Heart left ventricle (tissue), 16 donors: ENCODE measurements at regions not wholly inside any gene's neighbourhood (a gene's known extent, or its start where the extent isn't known, plus 50 kb on each side); places are given as distances from the start of the nearest gene placed in this dataset.
A peak's percentile ranks its signal among the peaks of the same experiment; 100 is the strongest.

Experiments
- ATAC-seq, 4 donors: fragments of 200-7000 bp; cut with Tn5 transposase; one replicate each; pipeline ENCODE4 v1.9.1; 2020 to 2022; ENCODE audit warnings: moderate library complexity in 4 of 4, mild to moderate bottlenecking in 3 of 4, moderate number of reproducible peaks in 1 of 4
- DNase-seq, 5 donors: peaks; one replicate each; pipeline ENCODE4 v3.0.0-alpha.2; 2020
- H3K27ac ChIP-seq, 12 donors: fragments of 200-600 bp; sonication (generic) in 4 of 12; one replicate each; pipeline versions ENCODE4 v1.5.0 to v1.8.0; 2016 to 2022; ENCODE audit warnings: mild to moderate bottlenecking in 2 of 12
- H3K27me3 ChIP-seq, 9 donors: fragments of 200-600 bp; sonication (generic) in 2 of 9; one replicate each; pipeline versions ENCODE4 v1.5.1 to v1.8.0; 2016 to 2022; ENCODE audit warnings: mild to moderate bottlenecking in 3 of 9
- H3K36me3 ChIP-seq, 9 donors: fragments of 200-600 bp; sonication (generic) in 2 of 9; one replicate each; pipeline versions ENCODE4 v1.5.0 to v1.8.0; 2018 to 2022; ENCODE audit warnings: mild to moderate bottlenecking in 2 of 9
- H3K4me1 ChIP-seq, 12 donors: fragments of 200-600 bp; sonication (generic) in 4 of 12; one replicate each; pipeline versions ENCODE4 v1.5.0 to v1.8.0; 2016 to 2022; ENCODE audit warnings: mild to moderate bottlenecking in 3 of 12
- H3K4me3 ChIP-seq, 12 donors: fragments of 200-600 bp; sonication (generic) in 4 of 12; one replicate each; pipeline versions ENCODE4 v1.5.0 to v1.8.0; 2017 to 2022; ENCODE audit warnings: mild to moderate bottlenecking in 9 of 12, moderate library complexity in 4 of 12
- H3K9me3 ChIP-seq, 12 donors: fragments of 200-600 bp; sonication (generic) in 4 of 12; one replicate each; pipeline versions ENCODE4 v1.5.0 to v1.8.0; 2016 to 2022; ENCODE audit warnings: mild to moderate bottlenecking in 1 of 12
- POLR2A ChIP-seq, 2 donors: fragments of 450-650 bp; IDR thresholded peaks; one replicate each; pipeline ENCODE4 v1.6.1; 2017; ENCODE audit warnings: antibody characterized with exemption in 2 of 2, mild to moderate bottlenecking in 2 of 2, moderate library complexity in 2 of 2
- WGBS, 4 donors: extraction: QIAGEN DNeasy Blood & Tissue Kit in 2 of 4; methylation state at CpG; one replicate each; pipeline versions ENCODE4 v1.1.5 to v1.1.7; 2013 to 2018; 5-methylcytosine and 5-hydroxymethylcytosine counted together
- intact Hi-C, 10 donors: fragments of 100-400 bp; cut with DNase I; formaldehyde crosslinking; loops; one replicate each; pipeline versions ENCODE4 v1.11.1 to v1.14.2; 2022
- TF ChIP-seq, protein P1 (sequence below), 12 donors: fragments of 200-600 bp; sonication (generic) in 4 of 12; IDR thresholded peaks; one replicate each; pipeline versions ENCODE4 v1.5.0 to v1.8.0; 2018 to 2022; ENCODE audit warnings: antibody characterized with exemption in 12 of 12, mild to moderate bottlenecking in 5 of 12
- donor health status: ischemic (EF 13 %, LVEDD 7.1; RV severe dilation, severe dysfunction).
- donor health status: healthy with polysubstance abuse.
- donor health status: DM: no; HTN: yes; CAD: no.
- donor health status: DM: no; HTN: no; CAD: no.
- donor health status: ischemic (EF 25% LVEDD 6.9; RV normal size, moderate dysfunction).
- donor health status: ischemic (EF 25% LVEDD 5.7; RV mildly dilated, moderate dysfunction).
- donor health status: healthy.
- donor health status: DM: yes; HTN: yes; CAD: no.
- donor health status: ischemic (EF 35%, LVEDD 5.7; RV mildly dilated, moderate dysfunction).
- donor health status: nonischemic (EF 11% LVEDD 7.7; RV severe dilation, severe dysfunction).
- donor health status: DM: yes; HTN: yes; CAD: no.
- donor health status: PGD.
- donor health status: ischemic (EF 29% LVEDD 5.4; RV normal size, mild dysfunction).
- donor health status: nonischemic (EF 23%, LVEDD 6.1; RV moderate dilation, normal function).

- DNase-seq (peak in 3 of 5 donors; percentile 31 to 46 (median 33)), ATAC-seq (peak; percentile 51 to 98 (median 90))
- peak overlapping the region in 11 of 12 donors; percentile 31 to 77 (median 65) for H3K27ac ChIP-seq
- WGBS, 4 donors: 39 to 49% (median 44%) methylated on average over 8 of the region's 8 CpGs
- H3K4me1 ChIP-seq: peaks cover 0 to 13% (median 4%) of the 10 kb centered on the region in 12 donors
- no peaks in the 10 kb centered on the region for H3K27me3 ChIP-seq
- H3K36me3 ChIP-seq: no peaks in the 10 kb centered on the region
- intact Hi-C loops: no loop called here
- TF ChIP-seq POLR2A (IDR thresholded peaks at IDR 0.05): no peak
- TF ChIP-seq, protein P1, sequence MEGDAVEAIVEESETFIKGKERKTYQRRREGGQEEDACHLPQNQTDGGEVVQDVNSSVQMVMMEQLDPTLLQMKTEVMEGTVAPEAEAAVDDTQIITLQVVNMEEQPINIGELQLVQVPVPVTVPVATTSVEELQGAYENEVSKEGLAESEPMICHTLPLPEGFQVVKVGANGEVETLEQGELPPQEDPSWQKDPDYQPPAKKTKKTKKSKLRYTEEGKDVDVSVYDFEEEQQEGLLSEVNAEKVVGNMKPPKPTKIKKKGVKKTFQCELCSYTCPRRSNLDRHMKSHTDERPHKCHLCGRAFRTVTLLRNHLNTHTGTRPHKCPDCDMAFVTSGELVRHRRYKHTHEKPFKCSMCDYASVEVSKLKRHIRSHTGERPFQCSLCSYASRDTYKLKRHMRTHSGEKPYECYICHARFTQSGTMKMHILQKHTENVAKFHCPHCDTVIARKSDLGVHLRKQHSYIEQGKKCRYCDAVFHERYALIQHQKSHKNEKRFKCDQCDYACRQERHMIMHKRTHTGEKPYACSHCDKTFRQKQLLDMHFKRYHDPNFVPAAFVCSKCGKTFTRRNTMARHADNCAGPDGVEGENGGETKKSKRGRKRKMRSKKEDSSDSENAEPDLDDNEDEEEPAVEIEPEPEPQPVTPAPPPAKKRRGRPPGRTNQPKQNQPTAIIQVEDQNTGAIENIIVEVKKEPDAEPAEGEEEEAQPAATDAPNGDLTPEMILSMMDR (IDR thresholded peaks at IDR 0.05): no peak
- H3K9me3 ChIP-seq: no peaks in the 10 kb centered on the region
- H3K4me3 ChIP-seq: peak overlapping the region in 1 of 12 donors; percentile 11
Measured at GRCh38 chr7:96388620-96389383, 66.9 kb upstream of the SLC25A13 start.

DNA sequence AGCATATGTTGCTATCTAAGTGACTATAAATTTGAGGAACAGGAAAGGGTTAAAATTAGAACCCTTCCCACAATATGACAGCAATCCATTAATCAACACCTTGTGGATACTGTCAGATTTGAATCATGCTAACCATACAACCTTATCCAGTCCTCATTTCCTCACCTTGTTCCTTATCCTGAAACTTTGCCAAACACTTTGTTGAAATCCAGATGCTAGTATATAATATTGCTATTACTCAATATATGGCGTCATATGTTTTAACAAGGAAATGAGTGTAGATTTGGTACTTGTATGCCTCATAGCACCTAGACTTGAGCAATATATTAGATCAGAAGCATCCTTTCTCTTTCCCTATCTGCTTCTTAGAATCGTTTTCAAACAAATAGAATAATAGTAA, 66.3 kb upstream of the SLC25A13 start:
- DNase-seq (no peak), ATAC-seq (peak in 1 of 4 donors; percentile 67)
- no peaks in the 10 kb centered on the region for H3K9me3 ChIP-seq
- 10 to 37% (median 24%) methylated on average over 2 of the region's 2 CpGs for WGBS, 4 donors
- intact Hi-C loops: no loop called here
- peak overlapping the region in 11 of 12 donors; percentile 31 to 77 (median 65) for H3K27ac ChIP-seq
- H3K4me1 ChIP-seq: peaks cover 0 to 13% (median 4%) of the 10 kb centered on the region in 12 donors
- no peak overlapping the region for H3K4me3 ChIP-seq
- no peak for TF ChIP-seq POLR2A (IDR thresholded peaks at IDR 0.05)
- TF ChIP-seq, protein P1 (IDR thresholded peaks at IDR 0.05): no peak
- no peaks in the 10 kb centered on the region for H3K27me3 ChIP-seq
- no peaks in the 10 kb centered on the region for H3K36me3 ChIP-seq

- Histone ChIP-seq H3K36me3 (no peaks in the 10 kb centered on the region), H3K27me3 (no peaks in the 10 kb centered on the region), H3K27ac (no peak overlapping the region), H3K4me3 (no peak overlapping the region), H3K4me1 (peaks cover 0 to 7% (median 0%) of the 10 kb centered on the region in 12 donors), H3K9me3 (no peaks in the 10 kb centered on the region)
- no peak for DNase-seq
- WGBS, 4 donors: 35 to 60% (median 47%) methylated on average over 5 of the region's 5 CpGs
- intact Hi-C loops: no loop called here
- no peak for TF ChIP-seq POLR2A (IDR thresholded peaks at IDR 0.05)
- TF ChIP-seq, protein P1 (IDR thresholded peaks at IDR 0.05): no peak
- ATAC-seq: peak in 1 of 4 donors; percentile 49
Measured at GRCh38 chr7:96380111-96380512, 58.2 kb upstream of the SLC25A13 start.

GRCh38 chr7:96377399-96377798, 55.5 kb upstream of the SLC25A13 start:
- H3K9me3 ChIP-seq: no peaks in the 10 kb centered on the region
- no peak for ATAC-seq

More at GRCh38 chr7:96377399-96377798, 55.5 kb upstream of the SLC25A13 start:
- H3K4me1 ChIP-seq: peaks cover 0 to 7% (median 0%) of the 10 kb centered on the region in 12 donors
- intact Hi-C loops: loop anchor here in 1 of 10 donors (5.0 kb wide), 1 partner anchor 165 kb away; no protein-coding TSS in a partner anchor
- H3K36me3 ChIP-seq: no peaks in the 10 kb centered on the region
- DNase-seq: no peak
- no peak overlapping the region for H3K27ac ChIP-seq
- TF ChIP-seq, protein P1 (IDR thresholded peaks at IDR 0.05): no peak
- TF ChIP-seq POLR2A (IDR thresholded peaks at IDR 0.05): no peak
- H3K27me3 ChIP-seq: no peaks in the 10 kb centered on the region
- no peak overlapping the region for H3K4me3 ChIP-seq
